ENCODE measurements at regions not wholly inside any gene's neighbourhood (a gene's known extent, or its start where the extent isn't known, plus 50 kb on each side); places are given as distances from the start of the nearest gene placed in this dataset.

DNA sequence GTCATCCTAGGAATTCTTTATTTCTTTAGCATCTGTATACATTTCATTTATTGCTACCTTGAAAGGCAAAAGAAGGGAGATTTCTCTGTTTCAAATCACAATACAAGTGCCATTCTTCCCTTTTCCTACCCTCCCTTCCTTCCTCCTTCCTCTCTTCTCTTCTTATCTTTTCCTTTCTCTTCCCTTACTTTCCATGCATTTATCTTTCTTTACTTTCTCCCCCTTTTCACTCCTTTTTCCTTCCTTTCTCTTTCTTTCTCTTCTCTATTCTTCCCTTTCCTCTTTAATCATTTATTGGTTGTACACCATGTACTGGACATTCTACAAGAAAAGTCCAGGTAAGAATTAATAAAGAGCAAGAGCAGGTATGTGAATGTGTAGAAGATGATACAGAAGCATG is 251.0 kb upstream of the PEX5L start:
- no peak for DNase-seq

DNA sequence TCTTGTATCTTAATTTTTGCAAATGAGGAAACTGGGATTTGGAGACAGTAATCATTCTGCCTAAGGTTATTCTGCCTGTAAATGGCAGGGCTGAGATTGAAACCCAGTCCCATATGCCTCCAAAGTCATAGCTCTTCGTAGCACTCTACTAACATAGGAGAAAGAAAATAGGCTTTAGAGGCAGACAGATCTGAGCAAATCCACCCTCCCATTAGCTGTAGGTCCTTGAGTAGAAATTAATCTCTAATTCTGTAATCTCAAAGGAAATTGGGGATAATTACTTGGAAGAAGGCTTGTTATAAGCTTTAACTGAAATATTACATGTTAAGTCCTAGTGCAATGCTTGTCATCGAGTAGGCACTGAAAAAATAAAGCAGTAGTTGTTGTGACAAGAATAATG is 252.1 kb upstream of the PEX5L start:
- no peak for DNase-seq

DNA sequence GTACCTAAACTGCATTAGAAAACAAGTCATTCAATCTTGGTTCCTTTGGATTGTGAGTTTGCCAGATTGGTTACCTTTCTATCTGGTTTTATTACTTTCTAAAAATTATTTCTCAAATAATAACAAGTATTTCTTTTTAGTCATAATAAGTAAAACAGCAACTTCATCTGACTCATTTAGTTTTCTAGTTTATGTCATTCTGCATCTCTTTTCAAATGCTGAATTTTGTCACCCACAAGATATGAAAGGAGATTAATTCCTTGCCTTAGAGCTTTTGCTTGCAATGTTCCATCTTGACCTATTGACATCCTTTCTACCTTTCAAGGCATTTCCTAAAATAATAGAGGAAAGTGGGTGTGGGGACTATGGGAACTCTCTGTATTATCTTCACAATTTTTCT is 253.6 kb upstream of the PEX5L start:
- no peak for DNase-seq

DNA sequence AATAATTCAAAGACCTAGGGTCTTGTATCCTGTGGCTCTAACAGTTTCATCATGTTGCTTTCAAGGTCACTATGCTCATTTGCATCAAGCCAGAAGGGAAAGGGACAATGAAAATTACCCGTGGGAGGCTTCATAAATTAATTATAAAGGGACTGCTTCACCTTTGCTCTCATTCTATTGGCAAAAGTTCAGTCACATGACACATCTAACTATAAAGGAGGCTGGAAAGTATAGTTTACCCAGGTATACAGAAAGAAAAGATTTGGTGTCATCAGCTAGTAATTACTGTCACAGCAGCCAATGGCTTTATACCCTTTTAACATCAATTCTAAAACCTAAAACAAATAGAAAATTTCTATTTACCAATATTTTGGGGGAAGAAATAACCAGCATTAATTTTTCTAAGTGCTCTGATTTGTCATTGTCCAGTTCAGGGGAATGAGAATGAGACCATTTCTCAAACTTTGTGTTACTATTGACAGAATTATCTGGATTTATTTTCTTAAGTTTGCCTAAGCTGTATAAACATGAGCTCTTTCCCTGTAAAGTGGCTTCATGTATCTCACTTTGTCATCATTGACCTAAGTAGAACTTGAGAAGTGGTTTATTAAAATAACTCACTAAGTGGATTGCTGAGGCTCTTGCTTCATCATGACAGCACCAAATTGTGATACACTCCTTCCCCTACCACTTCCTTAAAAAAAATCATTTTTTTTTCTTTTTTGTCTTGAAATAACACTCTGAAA is 257.7 kb upstream of the PEX5L start:
- no peak for DNase-seq

DNA sequence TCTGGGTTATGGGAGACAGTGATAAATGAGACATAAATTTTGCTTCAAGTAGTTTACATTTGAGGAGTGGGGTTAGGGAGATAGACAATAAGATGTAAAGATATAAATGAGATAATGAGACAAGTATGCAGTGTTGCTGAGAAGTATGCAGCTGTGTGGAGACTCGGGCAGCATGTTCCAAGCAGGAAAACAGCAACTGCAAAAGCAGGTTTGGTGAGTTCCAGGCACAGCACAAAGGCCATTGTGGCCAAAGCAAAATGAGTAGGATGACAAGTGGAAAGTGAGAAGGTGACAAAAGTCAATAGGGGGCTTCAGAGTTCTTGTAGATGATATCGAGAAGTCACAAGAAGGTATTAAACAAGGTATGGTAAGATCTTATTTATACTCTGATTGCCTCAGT is 259.1 kb upstream of the PEX5L start:
- DNase-seq = no peak

DNA sequence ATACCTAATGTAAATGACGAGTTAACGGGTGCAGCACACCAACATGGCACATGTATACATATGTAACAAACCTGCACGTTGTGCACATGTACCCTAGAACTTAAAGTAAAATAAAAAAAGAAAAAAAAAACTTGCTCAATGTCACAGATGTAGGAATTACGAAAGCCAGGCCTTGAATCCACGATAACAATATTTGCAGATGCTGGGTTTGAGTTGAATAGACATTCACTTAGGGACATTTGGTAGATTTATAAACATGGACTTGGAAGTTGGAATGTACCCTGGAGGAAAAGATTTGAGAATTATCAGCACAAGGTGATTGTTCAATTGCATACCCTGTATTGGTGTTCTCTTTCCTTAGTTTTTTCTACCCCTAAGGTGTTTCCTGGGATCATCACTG is 260.2 kb upstream of the PEX5L start:
- no peak for DNase-seq

DNA sequence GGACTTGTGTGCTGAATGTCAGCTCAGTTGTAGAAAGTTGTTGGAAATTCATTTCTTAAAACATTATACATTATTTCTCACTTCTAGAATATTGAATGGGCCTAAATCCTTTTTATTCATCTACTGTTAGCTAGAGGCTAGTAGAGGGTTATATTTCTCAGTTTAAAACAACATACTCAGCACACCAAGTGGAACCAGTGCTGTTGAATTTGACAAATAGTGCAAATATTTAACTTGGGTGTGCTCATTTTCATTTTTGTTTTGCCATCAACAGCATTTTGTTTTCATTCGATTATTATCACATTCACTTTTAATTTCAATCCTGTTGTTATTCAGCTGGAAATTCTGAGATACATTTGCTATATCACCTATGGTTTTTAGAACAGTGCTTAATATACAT is 269.4 kb upstream of the PEX5L start:
- no peak for DNase-seq

DNA sequence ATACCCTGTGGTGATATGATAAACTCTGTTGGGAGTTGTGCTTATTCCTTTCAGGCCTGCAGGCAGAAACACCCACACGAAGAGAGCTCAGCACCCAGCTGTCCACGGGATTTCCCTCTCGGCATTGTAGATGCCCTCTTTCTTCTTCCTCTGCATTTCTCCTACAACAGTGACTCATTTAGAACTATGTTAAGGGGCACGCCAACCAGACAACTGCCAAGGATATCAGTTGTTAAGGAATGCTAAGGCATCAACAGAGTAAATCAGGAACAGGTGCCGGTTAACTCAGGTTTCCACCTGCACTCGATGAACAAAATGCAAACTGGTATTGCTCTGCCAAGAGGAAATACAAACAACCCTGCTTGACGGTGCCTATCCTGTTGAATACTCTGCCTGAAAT is 270.0 kb upstream of the PEX5L start:
- DNase-seq = no peak

DNA sequence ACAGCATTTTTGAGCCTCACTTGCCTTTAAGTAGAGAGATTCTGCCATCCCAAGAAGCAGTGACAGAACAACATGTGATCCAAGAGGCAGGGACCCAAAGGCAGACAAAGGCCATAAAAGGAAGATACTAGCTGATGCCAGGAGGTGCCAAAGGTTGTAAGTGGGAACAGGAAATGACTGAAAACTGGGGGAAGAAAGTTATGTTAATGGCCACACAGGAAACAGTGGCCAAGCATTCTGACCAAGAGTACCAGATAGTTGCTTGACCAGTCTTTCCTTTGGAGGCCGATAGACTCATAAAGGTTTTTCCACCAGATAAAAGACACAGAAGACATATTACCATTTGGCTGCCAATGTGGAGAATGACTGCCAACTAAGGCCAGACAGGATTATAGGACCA is 274.5 kb upstream of the PEX5L start:
- DNase-seq = no peak

DNA sequence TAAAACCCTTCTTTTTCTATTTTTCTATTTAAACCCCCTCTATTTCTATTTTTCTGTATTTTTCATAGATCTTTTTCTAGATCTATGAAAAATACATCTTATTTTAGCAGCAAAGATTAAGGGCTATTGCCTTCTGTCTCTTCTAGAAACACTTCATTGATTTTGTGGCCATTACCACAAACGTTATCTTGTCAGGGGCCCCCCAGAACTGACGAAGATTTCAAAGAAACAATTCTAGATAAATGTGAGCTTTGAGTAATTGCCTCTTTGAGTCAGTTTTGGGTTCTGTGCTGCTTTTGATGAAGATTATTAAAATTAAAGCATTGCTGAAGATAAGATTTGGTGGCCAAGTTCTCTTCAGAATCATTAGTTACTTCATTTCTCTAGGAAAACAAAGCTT is 279.6 kb upstream of the PEX5L start:
- DNase-seq = no peak

DNA sequence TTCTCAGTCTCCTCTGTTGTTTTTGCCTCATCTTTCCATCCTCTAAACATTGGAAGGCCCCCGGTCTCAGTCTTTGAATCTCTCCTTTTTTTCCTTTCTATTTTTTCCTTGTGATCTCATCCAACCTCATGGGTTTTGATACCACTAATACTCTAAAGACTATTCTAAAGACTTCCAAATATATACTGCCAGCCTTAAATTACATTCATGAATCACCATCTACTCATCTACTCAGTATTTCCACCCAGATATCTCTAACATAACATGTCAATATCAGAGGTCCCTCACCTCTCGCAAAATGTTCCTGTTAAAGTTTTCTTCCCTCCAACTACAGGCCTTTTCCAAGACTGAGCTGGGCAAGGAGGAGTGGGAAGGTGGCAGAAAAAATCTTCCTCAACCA is 282.5 kb upstream of the TTC14 start:
- DNase-seq = no peak

DNA sequence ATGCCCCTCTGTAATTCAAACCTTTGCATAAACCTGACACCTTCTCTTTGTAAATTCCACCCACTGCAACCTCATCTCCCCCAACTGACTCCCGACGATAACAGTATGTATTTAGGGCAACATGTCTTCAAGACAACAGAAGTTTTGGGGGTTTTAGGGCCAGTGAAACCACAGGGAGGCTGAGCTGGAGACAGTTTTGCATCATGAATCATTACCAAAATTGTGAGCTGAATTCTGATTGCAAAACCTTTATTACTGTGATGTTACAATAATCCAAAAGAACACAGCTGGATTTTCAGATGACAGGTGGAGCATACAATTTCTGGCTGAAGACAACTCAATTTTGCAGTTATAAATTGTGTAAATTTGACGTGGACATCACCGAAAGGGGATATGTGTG is 281.3 kb upstream of the TTC14 start:
- no peak for DNase-seq

DNA sequence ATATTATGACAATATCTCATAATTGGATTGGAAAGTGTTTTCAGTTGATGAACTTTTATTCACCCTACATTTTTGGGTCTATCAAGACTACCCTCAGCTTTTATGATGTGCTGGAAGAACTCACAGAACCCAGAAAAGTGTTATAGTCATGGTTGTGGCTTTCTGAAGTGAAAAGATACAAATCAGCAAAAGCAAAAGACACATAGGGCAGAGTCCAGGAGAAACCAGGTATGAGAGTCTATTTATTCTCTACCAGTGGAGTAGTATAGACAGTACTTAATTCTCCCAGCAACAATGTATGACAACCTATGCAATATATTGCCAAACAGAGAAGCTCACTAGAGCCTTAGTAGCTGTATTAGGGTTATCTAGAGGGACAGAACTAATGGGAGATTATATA is 280.4 kb upstream of the TTC14 start:
- DNase-seq = no peak

DNA sequence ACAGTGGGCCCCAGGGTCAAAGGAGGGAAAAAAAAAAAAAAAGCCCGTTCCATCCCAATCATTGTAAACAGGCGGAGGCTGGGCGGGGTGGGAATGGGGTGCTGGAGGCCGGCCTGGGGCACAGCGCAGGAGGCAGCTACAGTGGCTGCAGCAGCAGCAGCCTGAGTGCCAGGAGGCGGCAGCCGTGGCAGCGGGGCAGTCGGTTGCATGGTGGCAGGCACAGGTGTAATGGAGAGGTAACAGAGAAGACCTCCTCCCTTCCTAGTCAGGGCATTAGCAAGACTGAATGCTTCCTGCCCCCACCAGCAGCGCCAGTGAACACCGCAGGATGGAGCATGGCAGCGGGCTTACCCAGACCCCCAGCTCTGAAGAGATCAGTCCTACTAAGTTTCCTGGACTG is 279.1 kb upstream of the TTC14 start:
- no peak for DNase-seq

DNA sequence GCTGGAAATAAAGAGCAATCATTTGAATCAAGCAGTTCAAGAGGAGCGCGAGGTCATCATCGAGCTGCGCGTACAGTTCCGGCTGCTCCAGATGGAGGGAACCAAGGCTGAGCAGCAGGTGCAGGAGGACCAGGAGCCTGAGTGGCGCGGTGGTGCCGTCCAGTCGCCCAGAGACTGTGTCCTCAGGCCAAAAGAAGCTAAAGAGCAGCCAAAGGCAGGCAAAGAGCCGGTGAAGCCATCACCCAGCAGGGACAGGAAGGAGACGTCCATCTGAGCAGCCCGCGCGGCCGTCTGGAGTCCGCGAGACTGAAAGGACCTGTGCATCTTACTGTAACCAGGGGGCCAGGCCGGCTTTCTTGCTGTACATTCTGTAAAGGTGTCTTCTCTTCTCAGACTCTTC is 277.2 kb upstream of the TTC14 start:
- no peak for DNase-seq

DNA sequence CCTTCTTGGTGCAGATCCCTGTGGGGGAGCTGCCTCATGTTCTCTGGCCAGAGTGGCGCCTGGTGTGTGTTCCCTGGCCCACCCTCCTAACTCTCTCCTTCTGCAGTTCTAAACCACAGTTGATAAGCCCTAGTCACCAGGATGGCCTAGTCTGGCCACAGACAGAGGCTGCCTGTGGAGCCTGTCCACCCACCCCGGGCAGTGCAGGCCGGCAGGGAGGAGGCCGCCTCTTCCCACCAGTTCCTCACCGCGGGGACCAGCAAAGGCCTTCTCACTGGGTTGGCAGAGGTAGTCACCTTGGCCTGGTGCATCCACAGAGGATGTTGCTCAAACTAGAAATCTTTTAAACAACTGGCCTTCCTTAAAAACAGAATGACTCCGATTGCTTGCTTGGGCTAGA is 276.4 kb upstream of the TTC14 start:
- no peak for DNase-seq

DNA sequence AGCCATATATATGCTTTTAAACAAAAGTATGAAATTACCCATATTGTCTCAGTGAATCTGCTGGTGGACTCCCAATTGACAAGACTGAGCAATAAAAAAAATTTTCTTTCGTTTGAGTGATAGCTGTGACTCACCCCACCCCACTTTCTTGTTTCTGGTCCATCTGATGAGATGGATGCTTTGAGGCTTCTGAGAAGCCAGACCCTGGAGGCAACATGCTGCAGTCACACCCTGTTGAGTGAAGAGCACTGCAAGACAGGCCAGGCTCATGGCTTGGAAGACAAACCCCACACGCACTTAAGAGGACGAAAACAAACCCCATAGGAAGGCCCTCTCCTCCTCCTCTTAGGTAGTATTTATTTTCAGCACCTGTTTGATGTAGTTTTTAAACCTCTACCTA is 276.0 kb upstream of the TTC14 start:
- DNase-seq = no peak

DNA sequence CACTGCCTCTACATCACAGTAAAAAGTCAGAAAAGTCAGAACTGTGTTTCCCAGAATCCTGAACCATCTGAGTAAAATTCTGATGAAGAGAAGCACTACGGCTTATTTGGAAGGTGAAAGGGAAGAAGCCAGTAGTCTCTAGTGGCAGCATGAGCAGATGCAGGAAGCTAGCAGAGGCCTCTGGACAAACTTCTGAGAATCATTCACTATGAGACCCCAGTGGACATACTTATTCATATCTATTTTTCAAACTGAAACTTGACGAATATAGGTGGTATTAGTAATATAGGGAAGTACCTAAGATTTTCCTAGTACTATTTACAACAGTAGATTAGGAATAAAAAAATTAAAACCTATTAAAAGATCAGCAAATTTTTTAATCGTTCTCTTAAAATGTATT is 272.8 kb upstream of the TTC14 start:
- DNase-seq = no peak

DNA sequence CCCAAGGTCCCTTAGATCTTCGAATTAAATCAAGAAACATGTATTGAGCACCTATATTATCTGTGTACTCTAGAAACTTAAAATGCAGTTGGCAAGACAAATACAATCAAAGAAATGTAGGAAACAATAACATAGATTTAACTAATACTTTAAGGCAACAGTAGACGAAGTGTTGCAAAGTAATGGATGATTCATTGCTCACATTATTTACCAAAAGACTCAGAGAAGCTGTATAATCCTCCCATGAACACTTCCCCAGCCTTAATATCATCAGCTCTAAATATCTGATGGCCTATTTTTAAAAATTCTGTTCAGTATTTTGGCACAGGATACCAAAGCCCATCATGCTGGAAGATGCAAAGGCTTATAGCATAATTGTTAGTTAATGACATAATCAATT is 272.1 kb upstream of the TTC14 start:
- no peak for DNase-seq

DNA sequence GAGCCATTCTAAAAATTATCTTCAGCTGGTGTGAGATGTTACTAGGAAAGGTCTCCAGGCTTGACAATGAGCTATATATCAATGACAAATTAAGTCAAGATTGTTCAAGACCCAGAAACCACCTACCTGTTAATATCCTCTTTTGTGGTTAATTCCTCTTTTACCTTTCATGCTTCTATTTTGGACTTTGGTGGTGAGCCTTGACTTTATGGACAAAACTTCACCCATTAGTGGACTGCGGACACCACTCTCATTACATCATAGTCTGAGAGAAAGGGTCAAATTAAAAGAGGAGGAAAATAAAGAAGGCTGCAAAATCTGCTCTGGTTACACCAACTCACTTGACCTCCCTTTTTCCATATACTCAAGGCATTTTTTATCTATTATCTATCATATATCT is 271.5 kb upstream of the TTC14 start:
- no peak for DNase-seq

DNA sequence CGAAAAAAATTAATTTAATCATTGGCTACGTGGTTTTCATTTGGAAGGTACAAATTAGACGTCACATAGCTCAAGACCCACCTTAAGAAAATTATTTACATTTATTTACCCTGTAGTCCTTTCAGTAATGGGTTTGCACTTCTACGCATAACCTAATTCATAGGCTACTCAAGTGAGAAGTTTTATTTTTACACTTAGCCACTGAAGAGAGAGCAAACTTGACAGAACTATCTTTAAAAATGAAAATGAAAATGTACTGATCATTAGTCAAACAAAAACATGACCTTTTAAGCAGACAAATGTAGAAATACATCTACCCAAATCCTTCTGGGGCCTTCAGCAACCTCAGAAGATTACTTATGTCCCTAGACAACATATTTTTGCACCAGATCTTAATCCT is 269.4 kb upstream of the TTC14 start:
- DNase-seq = no peak

DNA sequence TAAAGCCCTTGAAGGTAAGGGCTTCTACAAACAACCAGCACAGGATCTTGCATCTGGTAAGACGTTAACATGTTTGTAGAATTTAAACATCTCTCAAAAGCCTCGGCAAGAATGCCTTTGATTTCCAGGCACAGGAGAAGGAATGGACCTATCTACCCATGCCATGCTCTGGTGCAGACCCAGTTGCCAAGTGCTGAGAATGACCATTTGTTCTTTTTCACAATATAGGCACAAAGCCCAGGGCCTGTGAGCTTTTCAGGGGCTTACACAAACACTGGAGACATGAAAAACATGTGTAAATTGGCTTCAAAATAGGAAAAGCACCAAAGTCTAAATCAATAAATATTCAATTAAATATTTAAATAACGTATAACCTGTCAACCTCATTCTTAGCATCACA is 266.9 kb upstream of the TTC14 start:
- no peak for DNase-seq

DNA sequence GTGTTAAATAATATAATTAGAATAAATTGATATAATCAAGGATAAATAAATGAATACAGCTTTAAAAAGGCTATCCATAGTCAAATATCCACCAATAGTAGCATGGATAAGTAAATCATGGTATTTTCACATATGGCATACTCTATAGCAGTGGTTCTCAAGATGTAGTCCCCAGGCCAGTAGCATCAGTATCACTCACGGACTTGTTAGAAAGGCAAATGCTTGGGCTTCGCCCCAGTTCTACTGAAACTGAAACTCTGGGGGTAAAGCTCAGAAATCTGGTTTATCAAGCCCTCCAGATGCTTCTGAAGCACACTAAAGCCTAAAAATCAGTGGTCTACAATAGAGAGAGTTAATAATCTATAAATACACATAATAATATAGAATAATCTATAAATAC is 261.6 kb upstream of the TTC14 start:
- DNase-seq = no peak

DNA sequence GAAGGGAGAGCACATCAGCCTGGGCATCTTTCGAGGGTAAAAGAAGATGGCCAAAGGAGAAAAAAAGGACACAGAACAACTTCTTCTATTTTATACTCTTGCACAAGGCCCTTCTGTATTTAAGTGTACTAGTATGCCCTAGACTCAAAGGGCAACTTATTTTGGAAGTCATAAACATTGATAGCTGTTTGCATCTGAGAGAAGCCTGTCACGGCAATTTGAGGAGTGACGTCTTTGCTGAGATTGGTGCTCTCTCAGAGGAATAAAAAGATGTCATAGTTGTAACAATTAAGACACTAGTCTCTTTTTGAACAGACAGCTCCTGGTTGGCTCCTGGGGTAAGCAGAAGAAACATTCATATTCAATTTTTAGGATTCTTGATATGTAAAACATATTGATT is 260.4 kb upstream of the TTC14 start:
- DNase-seq = no peak

DNA sequence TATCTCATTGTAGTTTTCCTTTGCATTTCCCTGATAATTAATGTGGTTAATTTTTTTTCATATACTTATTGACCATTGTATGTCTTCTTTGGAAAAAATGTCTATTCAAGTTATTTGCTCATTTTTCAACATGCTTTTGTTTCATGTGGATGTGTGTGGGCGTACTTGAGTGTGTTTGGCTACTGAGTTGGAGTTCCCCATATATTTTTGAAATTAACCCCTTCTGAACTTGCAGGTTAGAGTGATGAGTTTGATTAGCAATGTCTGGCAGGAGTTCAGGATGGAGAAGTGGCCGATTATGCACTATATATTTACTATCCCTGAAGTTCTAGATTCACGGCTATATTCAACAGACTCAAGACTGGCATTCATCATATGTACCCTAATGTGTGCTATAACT is 250.4 kb upstream of the TTC14 start:
- DNase-seq = no peak

DNA sequence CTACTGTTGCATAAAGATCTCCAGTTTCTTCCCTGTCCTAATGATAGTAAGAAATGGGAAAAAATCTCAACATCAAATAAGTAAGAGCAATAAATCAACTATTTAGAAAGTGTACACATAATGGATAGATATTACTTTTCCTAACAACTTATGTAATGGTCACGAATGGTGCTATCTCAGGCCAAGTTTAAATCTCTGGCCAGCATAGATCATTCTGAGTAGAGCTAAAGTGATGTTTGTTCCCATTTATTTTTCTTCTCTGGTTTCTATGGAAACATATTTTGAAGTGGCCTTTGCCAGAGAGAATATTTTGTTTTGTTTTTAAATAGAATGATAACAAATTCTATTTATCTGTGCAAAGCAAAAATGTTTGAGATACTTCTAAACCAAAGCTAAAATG is 249.7 kb upstream of the TTC14 start:
- no peak for DNase-seq

Data from CD4-positive, alpha-beta T cell treated with Interleukin-17A for 1 hour (primary cell).